Uterus (tissue), 2 donors: ENCODE measurements at regions not wholly inside any gene's neighbourhood (a gene's known extent, or its start where the extent isn't known, plus 50 kb on each side); places are given as distances from the start of the nearest gene placed in this dataset.

Source experiments
- CTCF ChIP-seq, 4 experiments: fragments of 200-600 bp in 2 of 4; fragments of 450-650 bp in 2 of 4; sonication (generic) in 2 of 4; IDR thresholded peaks; one replicate each; pipeline ENCODE4 v1.5.1; 2016 to 2019; ENCODE audit warnings: antibody characterized with exemption in 4 of 4, mild to moderate bottlenecking in 2 of 4, moderate library complexity in 1 of 4
- POLR2A ChIP-seq, 2 donors: fragments of 450-650 bp; IDR thresholded peaks; one replicate each; pipeline ENCODE4 v1.6.1; 2016; ENCODE audit warnings: antibody characterized with exemption in 2 of 2, mild to moderate bottlenecking in 1 of 2, moderate library complexity in 1 of 2

- TF ChIP-seq POLR2A (IDR thresholded peaks at IDR 0.05), result no peak
- TF ChIP-seq CTCF (IDR thresholded peaks at IDR 0.05), result no peak
These were observed 727.2 kb upstream of the ADGRL2 start for GRCh38 chr1:81073580-81073979.
